OCI-LY1 (cell line): ENCODE measurements at regions not wholly inside any gene's neighbourhood (a gene's known extent, or its start where the extent isn't known, plus 50 kb on each side); places are given as distances from the start of the nearest gene placed in this dataset.

Experiments
- CTCF ChIP-seq: fragments of 200-600 bp; sonication (generic), shearing (Covaris generic); IDR thresholded peaks from 2 replicates; pipeline ENCODE4 v1.5.1; 2017; ENCODE audit warnings: mild to moderate bottlenecking, antibody characterized with exemption, low read length, moderate library complexity, mixed read lengths
- EZH2 ChIP-seq: fragments of 200-600 bp; sonication (generic), shearing (Covaris generic); IDR thresholded peaks from 2 replicates; pipeline ENCODE4 v1.8.0; 2017; ENCODE audit warnings: borderline replicate concordance, mixed run types, mild to moderate bottlenecking, antibody characterized with exemption, low read length, moderate library complexity, mixed read lengths

GRCh38 chr11:32307471-32307870 is 127.9 kb downstream of the WT1 start:
- no peak for TF ChIP-seq CTCF
- no peak for TF ChIP-seq EZH2
